Neural progenitor cell (in vitro differentiated cells): ENCODE measurements at regions not wholly inside any gene's neighbourhood (a gene's known extent, or its start where the extent isn't known, plus 50 kb on each side); places are given as distances from the start of the nearest gene placed in this dataset. TPM values are rescaled to one million over a fixed set of nuclear protein-coding genes. Genes with fewer than 3 reads are reported as not detected.

ENCODE experiments used
- microRNA counts: library from miRNA; unstranded; fragments of <30 nt; microRNA quantifications from one replicate; lab custom pipeline; 2016
- microRNA-seq: library from miRNA; unstranded; fragments of <30 nt; microRNA quantifications from one replicate; pipeline ENCODE4, GENCODE V29; 2016
- small RNA-seq: library from RNA; depleted of rRNA; stranded (forward); fragments of <200 nt; gene quantifications from one replicate; pipeline ENCODE3, GENCODE V24; 2015

MicroRNA genes in the stretch of these regions (microRNA counts, 767-probe panel; counts per million panel counts)
- microRNA hsa-miR-563 (lab: Ali Mortazavi, UCI) = 460 counts per million, percentile 90 among the panel's probes with 10 or more counts

Small RNAs in the stretch of these regions (microRNA-seq; reads per million reads assigned to microRNA genes)
- gene MIR563 = not detected

Small RNAs in the stretch of these regions (small RNA-seq; reads per million reads assigned to genes)
- not detected for gene MIR563
